Ascending aorta (tissue), 2 donors: ENCODE measurements at regions not wholly inside any gene's neighbourhood (a gene's known extent, or its start where the extent isn't known, plus 50 kb on each side); places are given as distances from the start of the nearest gene placed in this dataset.

Experiments
- DNase-seq, 2 donors: peaks; one replicate each; pipeline ENCODE4 v3.0.0-alpha.2; 2019; ENCODE audit warnings: low spot score in 2 of 2
- H3K27ac ChIP-seq, 2 donors: fragments of 200-600 bp; sonication (generic); one replicate each; pipeline ENCODE4 v1.5.1; 2016 to 2017; ENCODE audit warnings: mild to moderate bottlenecking in 1 of 2
- H3K27me3 ChIP-seq: fragments of 200-600 bp; sonication (generic); one replicate; pipeline ENCODE4 v1.5.1; 2017
- H3K36me3 ChIP-seq, 2 donors: fragments of 200-600 bp; sonication (generic); one replicate each; pipeline ENCODE4 v1.5.1; 2016
- H3K4me1 ChIP-seq, 2 donors: fragments of 200-600 bp; sonication (generic); one replicate each; pipeline ENCODE4 v1.5.1; 2016 to 2017; ENCODE audit warnings: mild to moderate bottlenecking in 1 of 2
- H3K4me3 ChIP-seq, 2 donors: fragments of 200-600 bp; sonication (generic); one replicate each; pipeline ENCODE4 v1.5.1; 2016 to 2017; ENCODE audit warnings: mild to moderate bottlenecking in 1 of 2
- H3K9me3 ChIP-seq, 2 donors: fragments of 200-600 bp; sonication (generic); one replicate each; pipeline ENCODE4 v1.5.1; 2016
- intact Hi-C: fragments of 100-400 bp; cut with DNase I; formaldehyde crosslinking; loops from one replicate; pipeline ENCODE4 v1.15.1; 2023
- TF ChIP-seq, protein P1 (sequence below), 3 experiments: fragments of 200-600 bp in 2 of 3; fragments of 450-650 bp in 1 of 3; sonication (generic) in 2 of 3; IDR thresholded peaks; one replicate each; pipeline ENCODE4 v1.5.1; 2016 to 2019; ENCODE audit warnings: antibody characterized with exemption in 3 of 3, mild to moderate bottlenecking in 1 of 3, moderate library complexity in 1 of 3

GRCh38 chr1:55938376-55938850 is 641.0 kb downstream of the PLPP3 start:
- intact Hi-C loops = no loop called here
- H3K36me3 ChIP-seq = no peaks in the 10 kb centered on the region
- H3K27me3 ChIP-seq = no peaks in the 10 kb centered on the region
- no peak overlapping the region for H3K27ac ChIP-seq
- no peak for DNase-seq
- no peaks in the 10 kb centered on the region for H3K4me1 ChIP-seq
- no peak overlapping the region for H3K4me3 ChIP-seq
- TF ChIP-seq, protein P1, sequence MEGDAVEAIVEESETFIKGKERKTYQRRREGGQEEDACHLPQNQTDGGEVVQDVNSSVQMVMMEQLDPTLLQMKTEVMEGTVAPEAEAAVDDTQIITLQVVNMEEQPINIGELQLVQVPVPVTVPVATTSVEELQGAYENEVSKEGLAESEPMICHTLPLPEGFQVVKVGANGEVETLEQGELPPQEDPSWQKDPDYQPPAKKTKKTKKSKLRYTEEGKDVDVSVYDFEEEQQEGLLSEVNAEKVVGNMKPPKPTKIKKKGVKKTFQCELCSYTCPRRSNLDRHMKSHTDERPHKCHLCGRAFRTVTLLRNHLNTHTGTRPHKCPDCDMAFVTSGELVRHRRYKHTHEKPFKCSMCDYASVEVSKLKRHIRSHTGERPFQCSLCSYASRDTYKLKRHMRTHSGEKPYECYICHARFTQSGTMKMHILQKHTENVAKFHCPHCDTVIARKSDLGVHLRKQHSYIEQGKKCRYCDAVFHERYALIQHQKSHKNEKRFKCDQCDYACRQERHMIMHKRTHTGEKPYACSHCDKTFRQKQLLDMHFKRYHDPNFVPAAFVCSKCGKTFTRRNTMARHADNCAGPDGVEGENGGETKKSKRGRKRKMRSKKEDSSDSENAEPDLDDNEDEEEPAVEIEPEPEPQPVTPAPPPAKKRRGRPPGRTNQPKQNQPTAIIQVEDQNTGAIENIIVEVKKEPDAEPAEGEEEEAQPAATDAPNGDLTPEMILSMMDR (IDR thresholded peaks at IDR 0.05) = no peak
- H3K9me3 ChIP-seq = no peaks in the 10 kb centered on the region

GRCh38 chr1:55937840-55938375 is 641.5 kb downstream of the PLPP3 start:
- intact Hi-C loops = no loop called here
- Histone ChIP-seq H3K4me1 (no peaks in the 10 kb centered on the region), H3K27me3 (no peaks in the 10 kb centered on the region), H3K36me3 (no peaks in the 10 kb centered on the region), H3K27ac (no peak overlapping the region), H3K4me3 (no peak overlapping the region), H3K9me3 (no peaks in the 10 kb centered on the region)
- TF ChIP-seq, protein P1 (IDR thresholded peaks at IDR 0.05) = no peak
- DNase-seq = no peak

GRCh38 chr1:55935236-55935635 is 644.1 kb downstream of the PLPP3 start:
- no peaks in the 10 kb centered on the region for H3K4me1 ChIP-seq
- H3K9me3 ChIP-seq = no peaks in the 10 kb centered on the region
- H3K27ac ChIP-seq = no peak overlapping the region
- no peaks in the 10 kb centered on the region for H3K36me3 ChIP-seq
- DNase-seq = no peak
- H3K27me3 ChIP-seq = no peaks in the 10 kb centered on the region
- TF ChIP-seq, protein P1 (IDR thresholded peaks at IDR 0.05) = no peak
- no peak overlapping the region for H3K4me3 ChIP-seq
- intact Hi-C loops = no loop called here

GRCh38 chr1:55932402-55932801 is 647.0 kb downstream of the PLPP3 start:
- intact Hi-C loops = no loop called here
- H3K4me1 ChIP-seq = no peaks in the 10 kb centered on the region
- TF ChIP-seq, protein P1 (IDR thresholded peaks at IDR 0.05) = no peak
- H3K9me3 ChIP-seq = no peaks in the 10 kb centered on the region
- no peak for DNase-seq
- H3K4me3 ChIP-seq = no peak overlapping the region
- H3K36me3 ChIP-seq = no peaks in the 10 kb centered on the region
- H3K27ac ChIP-seq = no peak overlapping the region
- H3K27me3 ChIP-seq = no peaks in the 10 kb centered on the region

DNA sequence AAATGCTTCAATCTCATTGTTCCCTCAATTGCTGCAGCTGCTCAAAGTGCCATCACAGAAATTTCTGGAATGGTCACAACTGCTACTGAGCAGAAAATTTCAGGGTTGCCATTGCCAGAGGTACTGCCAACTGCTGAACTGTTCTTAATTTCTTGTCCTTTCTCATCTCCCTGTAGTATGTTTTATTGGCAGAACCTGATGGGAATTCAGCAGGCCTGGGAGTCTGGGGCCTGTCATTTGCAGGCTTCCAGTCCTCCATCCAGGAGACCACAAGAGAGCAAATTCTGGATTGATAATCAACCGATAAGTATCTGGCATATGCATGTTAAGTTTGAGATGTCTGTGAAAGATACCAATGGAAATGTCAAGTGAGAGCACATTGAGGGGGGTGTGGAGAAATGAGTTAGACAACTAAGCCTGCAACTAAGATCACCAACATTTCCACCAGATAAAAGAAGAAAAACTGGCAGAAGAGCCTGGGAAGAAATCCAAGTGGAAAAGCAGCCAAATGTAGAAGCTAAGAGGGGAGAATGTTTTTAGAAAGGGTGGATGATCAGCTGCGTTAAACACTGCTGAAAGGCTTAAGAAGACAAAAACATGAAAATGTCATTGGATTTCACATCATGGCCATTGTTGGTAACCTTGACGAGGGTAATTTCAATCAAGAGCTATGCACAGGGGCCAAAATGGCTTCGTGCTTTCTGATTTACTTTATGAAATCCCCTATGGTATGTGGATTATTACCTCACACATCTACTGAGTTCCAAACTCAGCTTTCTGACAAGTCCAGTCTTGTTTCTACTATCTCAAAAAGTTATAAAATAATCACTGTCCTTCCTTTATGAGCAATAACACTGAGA is 648.1 kb downstream of the PLPP3 start:
- no peaks in the 10 kb centered on the region for H3K36me3 ChIP-seq
- no peaks in the 10 kb centered on the region for H3K9me3 ChIP-seq
- DNase-seq = no peak
- H3K27me3 ChIP-seq = no peaks in the 10 kb centered on the region
- no peaks in the 10 kb centered on the region for H3K4me1 ChIP-seq
- H3K27ac ChIP-seq = no peak overlapping the region
- TF ChIP-seq, protein P1 (IDR thresholded peaks at IDR 0.05) = no peak
- no peak overlapping the region for H3K4me3 ChIP-seq
- intact Hi-C loops = no loop called here
